DMS 273 (cell line): ENCODE measurements at regions not wholly inside any gene's neighbourhood (a gene's known extent, or its start where the extent isn't known, plus 50 kb on each side); places are given as distances from the start of the nearest gene placed in this dataset.
A peak's percentile ranks its signal among the peaks of the same experiment; 100 is the strongest.

Source experiments
- DNase-seq: peaks from one replicate; lab custom pipeline; 2025; ENCODE audit not compliant: unreplicated experiment; lab: John Stamatoyannopoulos, UW

DNA sequence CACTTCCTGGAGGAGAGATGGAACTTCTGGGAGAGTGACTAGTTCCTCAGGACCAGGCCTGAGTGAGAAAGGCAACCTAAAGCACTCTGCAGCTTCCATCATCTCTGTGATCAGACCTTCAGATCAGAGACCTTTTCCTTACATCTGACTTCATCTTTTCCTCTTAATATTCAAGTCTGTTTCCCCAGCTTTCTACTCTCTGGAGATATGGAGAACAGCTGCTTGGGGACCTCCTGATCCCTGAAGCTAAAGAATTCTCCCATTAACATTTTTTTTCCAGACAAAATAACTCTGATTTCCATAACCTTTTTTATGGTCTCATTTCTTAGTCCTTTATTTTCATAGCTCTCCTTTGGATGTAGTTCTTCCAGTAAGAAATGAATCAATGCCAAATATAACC is 133.4 kb upstream of the FNDC3A start:
- no peak for DNase-seq

DNA sequence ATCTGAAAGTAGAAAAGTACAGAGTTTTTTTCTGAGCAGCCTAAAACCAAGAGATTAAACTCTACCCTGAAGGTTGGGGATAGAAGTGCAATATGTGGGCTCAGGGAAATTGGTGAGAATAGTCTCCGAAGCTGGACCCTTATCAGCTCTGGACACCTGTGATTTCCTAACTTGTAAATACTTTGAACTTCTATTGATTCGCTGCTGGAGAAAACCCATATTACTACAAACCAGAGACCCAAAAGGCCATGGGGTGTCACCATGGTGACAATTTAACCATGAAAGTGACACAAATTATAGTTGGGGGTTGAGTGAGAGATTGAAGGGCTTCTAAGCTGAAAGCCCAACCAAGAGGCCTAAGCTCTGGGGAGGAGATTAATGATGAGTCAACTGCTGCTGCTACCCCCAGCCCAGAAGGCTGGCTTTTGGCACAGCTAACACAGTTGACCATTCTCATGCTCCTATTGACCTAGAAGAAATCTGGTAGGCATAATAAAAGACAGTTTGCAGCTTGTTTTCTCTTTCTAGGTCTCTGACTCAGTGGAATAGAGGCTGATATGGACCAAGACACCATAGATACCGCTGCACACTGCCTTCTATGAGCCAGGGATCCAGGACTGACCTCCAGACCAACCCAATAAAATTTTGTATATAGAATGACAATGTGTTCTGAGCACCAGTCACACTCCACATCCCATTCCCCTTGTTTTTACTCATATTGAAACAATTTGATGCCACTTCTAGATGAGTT is 131.9 kb upstream of the FNDC3A start:
- DNase-seq, result no peak

DNA sequence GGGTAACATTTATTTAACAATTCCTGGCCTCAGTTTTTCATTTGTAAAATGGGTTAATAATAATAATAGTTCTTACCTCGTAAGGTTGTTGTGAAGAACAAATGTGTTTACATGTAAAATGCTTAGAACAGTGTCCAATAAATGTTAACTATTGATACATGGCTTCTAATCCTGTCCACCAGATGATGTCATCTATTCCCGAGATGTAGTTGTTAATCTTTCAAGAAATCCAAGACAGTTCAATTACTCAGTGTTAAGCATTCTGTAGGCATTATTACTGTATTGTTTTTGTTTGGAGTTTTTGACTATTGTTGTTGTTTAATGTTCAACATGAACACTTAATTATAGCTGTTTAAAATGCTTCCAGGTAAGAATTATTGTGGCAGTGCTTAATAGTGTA is 131.0 kb upstream of the FNDC3A start:
- no peak for DNase-seq

DNA sequence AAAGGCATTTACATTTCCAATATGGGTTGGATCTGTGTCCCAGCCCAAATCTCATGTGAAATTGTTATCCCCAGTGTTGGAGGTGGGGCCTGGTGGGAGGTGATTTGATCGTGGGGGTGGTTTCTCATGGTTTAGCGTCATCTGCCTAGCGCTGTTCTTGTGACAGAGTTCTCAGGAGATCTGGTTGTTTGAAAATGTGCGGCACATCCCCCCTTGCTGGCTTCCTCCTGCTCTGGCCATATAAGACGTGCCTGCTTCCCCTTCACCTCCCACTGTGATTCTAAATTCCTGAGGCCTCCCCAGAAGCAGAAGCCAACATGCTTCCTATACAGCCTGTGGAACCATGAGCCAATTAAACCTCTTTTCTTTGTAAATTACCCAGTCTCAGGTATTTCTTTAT is 126.2 kb upstream of the FNDC3A start:
- DNase-seq, result no peak

DNA sequence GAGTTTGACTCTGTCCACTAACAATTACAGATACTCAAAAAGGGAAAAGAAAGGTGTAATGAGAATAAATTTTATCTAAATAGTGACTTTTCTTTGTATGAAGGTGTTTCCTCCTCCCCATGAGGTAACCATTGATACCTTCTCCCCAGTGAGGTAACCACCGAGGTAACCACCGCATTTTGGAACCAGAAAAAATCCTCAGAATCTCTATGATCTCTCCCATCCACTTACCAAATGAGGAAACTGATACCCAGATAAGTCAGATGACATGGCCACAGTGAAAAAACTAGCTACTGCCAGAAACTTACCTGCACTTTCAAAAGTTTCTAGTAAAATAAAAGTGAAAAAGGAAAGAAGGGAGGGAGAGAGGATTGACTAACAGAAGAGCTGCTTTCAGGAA is 124.0 kb upstream of the FNDC3A start:
- no peak for DNase-seq

DNA sequence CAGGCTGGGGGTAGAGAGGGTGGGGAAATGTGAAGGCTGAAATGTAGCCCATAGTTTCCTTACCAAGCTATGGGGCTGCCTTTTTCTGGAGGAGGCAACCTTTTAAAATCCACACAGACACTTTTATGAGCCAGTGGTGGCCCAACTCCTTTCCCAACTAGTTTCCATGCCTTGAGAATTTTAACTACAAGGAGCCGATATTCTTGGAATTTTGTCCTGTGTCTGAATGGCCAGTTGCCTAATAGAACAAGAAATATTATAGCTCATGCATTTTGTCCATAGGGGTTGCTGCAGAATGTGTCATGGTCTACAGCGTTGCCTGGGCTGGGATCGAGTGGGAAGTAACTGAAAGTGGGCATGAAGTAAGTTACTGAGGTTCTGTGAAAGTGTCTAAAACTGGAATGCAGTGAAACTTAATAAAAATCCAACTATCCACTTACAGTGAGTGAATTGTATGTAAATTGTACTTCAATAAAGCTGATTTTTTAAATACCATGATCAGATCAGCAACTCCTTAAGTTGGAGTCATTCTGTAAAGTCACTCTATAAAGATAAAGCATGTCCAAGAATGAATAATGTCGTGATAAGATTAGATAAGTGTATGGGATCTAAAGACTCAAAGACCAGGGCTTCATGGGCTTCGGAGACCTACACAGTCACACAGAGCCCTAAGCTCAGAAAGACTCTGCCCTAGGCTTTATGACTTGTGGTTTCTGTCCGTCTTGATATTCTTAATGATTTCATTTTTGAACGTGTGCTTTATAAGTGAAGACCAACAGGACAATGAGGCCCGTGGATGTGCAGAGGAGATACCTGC is 122.6 kb upstream of the FNDC3A start:
- no peak for DNase-seq

DNA sequence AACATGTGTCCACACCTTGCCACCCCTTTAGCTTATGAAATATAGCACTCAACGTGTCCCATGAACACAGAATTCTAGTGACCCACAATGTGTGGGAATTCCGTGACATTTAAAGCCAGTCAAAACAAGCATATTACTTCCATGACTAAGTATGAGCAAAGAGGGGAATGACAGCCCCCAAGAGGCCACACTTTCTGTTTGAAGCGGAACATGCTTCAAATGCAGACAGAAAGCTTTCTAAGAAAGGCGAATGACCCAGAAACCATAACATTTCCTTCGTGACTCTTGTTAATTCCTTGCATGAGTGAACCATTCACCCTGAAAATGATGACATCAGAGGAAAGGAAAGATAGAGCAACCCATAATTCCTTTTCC is 122.0 kb upstream of the FNDC3A start:
- DNase-seq, result no peak

DNA sequence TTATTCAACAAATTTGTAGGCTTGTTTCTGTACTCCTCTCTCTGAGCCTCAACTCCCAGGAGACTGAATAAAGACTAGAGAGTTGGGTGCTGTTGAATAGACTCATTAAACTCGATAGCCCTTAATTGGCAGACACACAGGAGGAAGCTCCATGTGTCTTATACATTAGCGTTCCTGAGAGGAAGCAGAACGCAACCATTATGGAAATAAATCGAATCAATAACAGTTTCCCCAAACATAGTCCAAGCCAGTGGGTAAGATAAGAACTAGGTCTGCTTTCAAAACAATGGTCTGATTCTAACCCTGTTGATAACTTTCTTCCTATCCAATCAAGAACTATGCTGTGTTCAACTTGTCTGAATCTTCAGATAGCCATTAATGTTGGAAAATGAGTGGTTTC is 118.1 kb upstream of the FNDC3A start:
- DNase-seq, result no peak

DNA sequence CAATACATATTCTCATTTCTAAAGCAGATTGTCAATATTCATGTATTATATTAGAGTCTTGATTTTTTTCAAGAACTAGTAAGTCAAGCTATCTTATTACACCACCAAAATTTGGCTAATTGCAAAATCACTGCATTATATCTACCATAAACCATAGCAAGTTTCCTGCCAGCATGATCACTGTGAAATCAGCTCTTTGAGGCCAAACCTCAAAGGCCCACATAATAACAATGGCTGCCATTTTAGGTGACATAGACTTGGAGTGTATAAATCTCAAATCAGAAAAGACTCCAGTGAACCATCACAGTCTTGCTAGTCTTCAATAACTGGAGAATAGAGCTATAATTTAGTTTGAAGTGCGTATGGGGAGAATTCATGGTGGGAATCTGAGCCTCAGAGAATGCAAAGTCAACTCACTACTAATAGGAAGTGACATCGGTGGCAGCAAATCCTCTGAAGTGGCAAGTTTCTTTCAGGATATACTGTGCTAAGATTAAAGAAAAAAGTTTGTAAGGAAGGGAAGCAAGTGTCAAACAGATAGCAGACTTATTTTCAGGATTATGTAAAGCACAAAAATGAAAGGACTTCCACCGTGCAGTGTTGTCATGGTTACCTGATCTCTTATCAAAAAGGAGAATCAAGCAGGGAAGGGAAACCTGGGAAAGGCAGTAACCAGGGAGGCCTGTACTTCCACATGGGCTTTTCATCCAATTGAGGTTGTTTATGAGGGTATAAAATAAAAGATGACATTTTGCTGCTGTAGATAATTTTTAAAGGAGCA is 117.4 kb upstream of the FNDC3A start:
- peak; percentile 2 for DNase-seq

DNA sequence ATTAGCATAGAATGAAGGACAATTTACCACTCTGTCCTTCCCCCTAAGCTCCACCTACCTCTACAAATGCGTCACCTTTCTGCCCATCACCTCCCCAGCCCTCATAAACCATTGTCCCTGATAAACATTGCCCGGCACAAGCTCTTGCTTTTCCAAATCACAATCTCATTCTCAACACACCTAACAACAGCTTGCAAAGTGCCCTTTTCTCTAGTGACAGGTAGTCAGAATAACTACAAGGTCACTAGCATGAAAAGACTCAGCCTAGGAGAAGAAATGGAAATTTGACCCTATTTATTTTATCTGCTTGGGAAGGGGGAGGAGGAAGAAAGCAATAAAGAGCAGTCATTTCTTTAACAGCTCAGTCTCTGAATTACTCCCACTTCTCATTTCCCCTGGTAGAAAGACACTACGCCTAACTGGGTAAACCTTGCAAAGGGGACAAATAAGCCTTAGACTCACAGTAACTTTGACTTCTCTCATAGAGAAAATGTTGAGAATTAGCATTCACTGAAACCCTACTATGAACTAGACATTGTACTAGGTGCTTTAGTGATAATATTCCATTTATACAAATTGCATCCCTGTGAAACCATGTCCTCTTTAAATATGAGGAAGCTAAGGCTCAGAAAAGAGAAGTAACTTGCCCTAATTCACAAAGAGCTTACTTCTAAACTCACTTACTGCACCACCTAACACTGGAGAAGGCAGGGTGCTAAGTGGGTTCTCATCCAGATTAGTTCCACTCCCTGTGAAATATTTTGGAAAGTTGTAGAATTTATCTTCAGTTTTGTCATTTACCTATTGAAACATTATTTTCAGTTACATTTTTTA is 116.2 kb upstream of the FNDC3A start:
- DNase-seq, result no peak

DNA sequence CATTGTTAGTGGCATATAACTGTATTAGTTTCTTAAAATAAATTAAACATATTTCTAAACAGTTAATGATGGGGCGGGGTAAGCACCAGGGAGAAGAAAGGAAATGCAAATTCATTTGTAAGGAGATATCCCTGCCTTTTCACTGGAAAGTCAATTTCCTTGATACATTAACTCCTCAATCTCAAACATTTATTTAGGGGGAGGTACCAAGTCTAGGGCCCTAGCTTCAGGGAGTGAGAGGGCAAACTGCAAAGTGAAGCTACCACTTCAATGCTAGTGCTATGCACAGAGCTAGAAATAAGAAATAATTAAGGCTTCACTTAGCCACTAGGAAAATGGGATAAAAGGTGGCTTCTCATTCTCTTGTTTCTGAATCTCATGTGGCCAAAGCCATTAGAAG is 115.3 kb upstream of the FNDC3A start:
- no peak for DNase-seq

DNA sequence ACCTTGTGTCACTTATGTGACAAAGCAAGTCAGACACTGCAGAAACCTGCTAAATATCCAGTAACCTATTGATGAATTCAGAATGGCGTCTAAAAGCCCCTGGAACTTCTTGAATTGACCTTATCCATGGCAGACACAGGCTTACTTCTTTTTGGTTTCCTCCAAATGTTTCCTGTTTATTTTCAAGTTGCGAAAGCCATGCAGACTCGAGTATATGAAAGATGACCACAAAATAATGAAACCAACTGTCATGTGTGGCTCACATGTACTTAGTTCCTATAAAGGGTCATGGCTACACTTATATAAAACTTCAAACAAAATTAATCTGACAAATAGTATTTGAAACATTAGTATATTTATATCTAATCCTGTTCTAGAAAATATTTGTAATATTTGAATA is 113.1 kb upstream of the FNDC3A start:
- no peak for DNase-seq

DNA sequence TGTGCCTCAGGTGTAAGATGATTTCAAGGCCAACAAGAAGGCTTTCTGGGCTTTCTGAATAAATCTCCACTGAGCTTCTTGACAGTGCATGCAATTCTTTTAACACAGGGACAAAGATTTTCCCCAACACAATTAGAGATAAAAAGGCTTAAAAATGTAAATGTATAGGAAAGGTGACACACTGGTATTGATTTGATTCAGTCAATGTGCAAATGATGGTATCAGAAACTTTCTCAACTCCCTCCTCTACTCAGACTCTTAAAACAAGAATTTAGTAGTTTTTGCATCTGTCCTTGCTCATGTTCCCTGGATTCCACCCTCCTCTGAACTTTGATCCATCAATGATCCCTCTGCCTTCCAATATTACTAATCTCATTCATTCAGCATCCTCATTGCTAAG is 111.6 kb upstream of the FNDC3A start:
- no peak for DNase-seq

DNA sequence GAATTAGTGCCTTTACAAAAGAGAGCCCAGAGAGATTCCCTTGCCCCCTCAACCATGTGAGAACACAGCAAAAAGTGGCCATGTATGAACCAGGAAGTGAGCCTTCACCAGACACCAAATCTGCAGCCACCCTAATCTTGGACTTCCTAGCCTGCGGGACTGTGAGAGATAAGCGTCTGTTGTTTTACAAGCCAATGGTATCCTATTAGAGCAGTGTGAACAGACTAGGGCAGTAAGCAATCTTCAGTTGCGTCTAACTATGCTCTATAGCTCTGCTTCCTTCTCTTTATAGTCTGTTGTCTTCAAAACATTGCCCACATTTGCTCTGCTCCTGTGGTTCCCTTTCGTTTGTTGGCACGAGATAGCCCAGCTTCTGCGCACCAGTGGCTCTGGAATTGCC is 109.5 kb upstream of the FNDC3A start:
- DNase-seq, result no peak

DNA sequence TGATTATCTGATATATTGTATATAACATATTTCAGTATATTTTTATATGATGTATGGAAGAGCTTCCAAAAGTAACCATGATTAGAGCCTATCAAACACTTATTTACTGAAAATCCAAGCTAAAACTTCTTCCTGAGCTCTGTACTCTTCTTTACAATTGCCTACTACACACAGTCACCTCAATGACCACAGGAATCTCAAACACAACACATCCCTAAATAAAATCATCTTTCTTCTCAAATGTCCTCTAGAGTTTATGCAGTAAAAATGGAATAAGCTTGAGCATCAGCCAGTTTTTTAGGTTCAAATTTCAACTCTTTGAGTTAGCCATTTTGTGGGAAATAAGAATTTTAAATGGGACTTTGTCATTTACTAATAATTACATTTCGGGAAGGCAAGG is 102.6 kb upstream of the FNDC3A start:
- DNase-seq, result no peak

DNA sequence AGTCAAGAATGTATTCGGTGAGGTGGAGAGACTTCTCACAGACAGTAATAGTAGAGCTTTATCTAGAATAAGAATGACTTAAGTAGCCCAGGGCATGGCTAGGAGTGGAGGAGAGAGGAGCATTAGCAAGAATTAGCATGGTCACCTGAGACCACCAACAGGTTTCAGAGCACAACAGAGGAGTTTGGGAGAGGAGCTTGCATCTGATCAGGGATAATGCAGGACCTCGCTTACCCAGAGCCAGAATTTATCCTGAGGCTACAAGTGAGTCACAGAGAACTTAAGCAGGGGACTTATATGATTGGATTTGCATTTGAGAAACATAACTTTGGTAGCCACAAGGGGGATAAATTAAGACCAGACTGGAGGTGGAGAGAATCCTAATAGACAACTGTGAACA is 102.1 kb upstream of the FNDC3A start:
- DNase-seq, result no peak

DNA sequence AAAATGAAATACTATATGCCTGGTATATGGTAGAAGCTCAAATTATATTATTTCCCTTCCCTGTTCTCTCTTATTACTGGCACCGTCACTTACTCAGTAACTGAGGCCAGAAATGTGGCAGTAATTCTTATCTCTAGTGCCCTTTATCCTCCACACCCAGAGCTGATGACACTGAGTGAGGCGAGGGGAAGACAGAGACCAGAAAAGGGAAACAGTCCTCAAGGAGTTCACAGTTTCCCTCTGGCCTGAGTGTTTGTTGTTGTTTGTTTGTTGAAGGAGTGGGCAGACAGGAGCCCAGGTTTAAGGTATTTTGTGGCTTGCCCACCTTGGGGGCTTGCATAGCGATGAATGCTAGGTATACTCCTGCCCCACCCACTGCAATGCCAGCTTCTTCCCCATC is 101.5 kb upstream of the FNDC3A start:
- no peak for DNase-seq

DNA sequence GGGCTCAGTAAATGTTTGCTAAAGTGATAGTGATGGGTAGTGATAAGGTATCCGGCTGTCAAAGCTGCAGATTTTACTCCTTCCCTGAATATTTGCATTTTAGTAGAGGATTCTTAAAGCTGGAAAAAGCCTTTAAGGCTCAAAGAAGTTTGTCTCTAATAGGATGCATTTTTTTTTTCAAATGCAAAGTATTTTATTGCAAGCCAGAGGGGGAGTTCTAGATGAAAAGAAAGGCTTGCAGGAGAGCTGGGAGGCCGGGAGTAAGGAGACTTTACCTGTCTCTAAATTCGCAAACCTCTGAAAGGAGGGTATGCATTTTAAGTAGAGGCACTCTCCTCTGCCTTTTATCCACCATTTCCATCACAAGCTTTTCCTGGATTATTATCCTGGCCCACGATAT is 100.7 kb upstream of the FNDC3A start:
- DNase-seq, result no peak

DNA sequence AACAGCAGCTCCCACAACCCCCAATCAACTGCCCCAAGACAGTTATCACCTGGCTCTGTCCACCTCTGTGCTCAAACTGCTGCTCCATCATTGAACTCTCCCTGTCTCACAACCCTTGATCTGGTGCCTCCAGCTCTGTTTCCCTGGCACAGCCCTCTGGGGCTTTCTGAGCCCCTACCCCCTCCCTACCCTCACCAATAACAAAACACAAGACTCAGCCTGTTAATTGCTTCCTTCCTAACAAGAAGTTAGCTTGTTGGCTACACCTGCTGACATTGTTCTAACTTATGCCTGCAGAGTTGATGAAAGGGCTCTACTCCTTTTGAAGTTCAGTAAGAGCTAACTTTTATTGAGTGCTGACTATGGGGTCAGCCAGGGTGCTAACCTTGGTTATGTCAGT is 99.4 kb upstream of the FNDC3A start:
- no peak for DNase-seq

DNA sequence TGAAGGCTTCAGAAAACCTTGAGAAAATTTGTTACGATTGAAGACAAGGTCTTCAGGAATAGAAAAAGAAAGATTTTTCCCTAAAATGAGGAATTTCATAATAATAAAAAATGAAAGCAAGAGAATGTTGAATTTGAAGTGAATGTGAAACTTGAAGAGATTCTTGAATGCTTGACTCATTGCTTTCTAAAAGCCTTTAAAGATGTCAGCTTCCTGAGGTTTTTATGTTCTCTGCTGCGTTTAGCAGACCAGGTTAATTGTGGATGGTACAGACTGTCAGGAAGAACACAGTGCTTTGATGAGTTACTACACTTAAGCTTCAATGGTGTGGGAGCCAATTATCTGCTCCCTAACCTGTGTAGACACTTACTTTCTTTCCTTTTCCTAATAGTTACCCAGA is 96.3 kb upstream of the FNDC3A start:
- DNase-seq, result no peak

DNA sequence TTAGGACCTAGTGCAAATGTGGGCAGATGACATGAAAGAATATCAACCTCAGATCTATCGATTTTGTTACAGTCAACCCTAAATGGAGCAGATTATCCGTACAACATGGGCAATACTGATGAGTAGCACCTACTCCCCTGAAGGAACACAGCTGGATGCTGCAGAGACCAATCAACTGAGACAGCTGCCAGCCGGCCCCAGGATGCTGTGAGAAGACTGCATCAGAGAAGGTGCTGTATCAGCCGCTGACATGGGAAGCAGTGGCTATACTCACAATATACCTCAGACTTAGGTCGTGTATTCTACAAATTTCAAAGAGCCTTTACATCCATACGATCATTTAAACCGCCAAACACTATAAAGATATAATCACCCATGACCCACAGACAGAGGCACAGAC is 95.9 kb upstream of the FNDC3A start:
- DNase-seq, result no peak
